H1 (cell line): ENCODE measurements at regions not wholly inside any gene's neighbourhood (a gene's known extent, or its start where the extent isn't known, plus 50 kb on each side); places are given as distances from the start of the nearest gene placed in this dataset.

ENCODE experiments used
- CTCF ChIA-PET: fragments of 300-600 bp; sonication (Branson Sonifier 250); formaldehyde crosslinking; loops from one replicate; lab custom pipeline; 2021; ENCODE audit not compliant: partially characterized antibody; lab: Charles Lee
- POLR2A ChIA-PET: fragments of 300-600 bp; sonication (Branson Sonifier 250); formaldehyde crosslinking; loops from one replicate; lab custom pipeline; 2021; ENCODE audit warnings: inconsistent platforms; ENCODE audit not compliant: partially characterized antibody; lab: Charles Lee
- DNase-seq, 2 experiments: peaks; one replicate each; pipeline versions ENCODE4 v3.0.0 to v3.0.0-alpha.2; 2010 to 2022; ENCODE audit warnings: low spot score in 2 of 2, low read depth in 1 of 2, mixed read lengths in 1 of 2
- FAIRE-seq: peaks from 2 replicates; lab custom pipeline; 2011; peaks lifted over from hg19 to GRCh38; lab: Jason Lieb, UNC
- H2AFZ ChIP-seq: 2 replicates; pipeline ENCODE4 v1.8.1; 2012; ENCODE audit warnings: low read length, inconsistent platforms
- H2AK5ac ChIP-seq: 2 replicates; pipeline ENCODE4 v1.6.1; 2013; ENCODE audit warnings: low read depth, low read length
- H2BK120ac ChIP-seq: replicated peaks from 2 replicates; pipeline ENCODE3; 2013; ENCODE audit warnings: low read depth, low read length, inconsistent platforms
- H2BK12ac ChIP-seq: 2 replicates; pipeline ENCODE4 v1.6.1; 2013; ENCODE audit warnings: low read depth, low read length
- H2BK15ac ChIP-seq: 2 replicates; pipeline ENCODE4 v1.6.1; 2013; ENCODE audit warnings: low read length
- H2BK20ac ChIP-seq: 2 replicates; pipeline ENCODE4 v1.6.1; 2013; ENCODE audit warnings: low read length
- H2BK5ac ChIP-seq: 2 replicates; pipeline ENCODE4 v1.6.1; 2013; ENCODE audit warnings: low read depth, low read length
- H3K14ac ChIP-seq: 2 replicates; pipeline ENCODE4 v1.6.1; 2013; ENCODE audit warnings: inconsistent platforms; ENCODE audit not compliant: insufficient read length
- H3K18ac ChIP-seq: 2 replicates; pipeline ENCODE4 v1.6.1; 2013; ENCODE audit warnings: low read length; ENCODE audit errors: extremely low read depth
- H3K23ac ChIP-seq: 2 replicates; pipeline ENCODE4 v1.6.1; 2013; ENCODE audit warnings: inconsistent platforms; ENCODE audit not compliant: insufficient read length
- H3K23me2 ChIP-seq: 2 replicates; pipeline ENCODE4 v1.6.1; 2013; ENCODE audit warnings: low read depth, low read length
- H3K27ac ChIP-seq: 2 replicates; pipeline ENCODE4 v1.6.1; 2011; ENCODE audit warnings: low read depth, low read length, inconsistent platforms
- H3K27me3 ChIP-seq, 4 experiments: replicated peaks in 1 of 4; 1 replicate in 1 of 4; 2 replicates in 3 of 4; pipeline versions ENCODE4 v1.6.1 to v1.8.1; 2011 to 2013; ENCODE audit warnings: low read length in 3 of 4, mild to moderate bottlenecking in 3 of 4, inconsistent platforms in 2 of 4, mixed read lengths in 2 of 4, moderate library complexity in 1 of 4; ENCODE audit not compliant: control insufficient read depth in 3 of 4, insufficient read depth in 3 of 4; ENCODE audit errors: extremely low read depth in 1 of 4
- H3K36me3 ChIP-seq, 4 experiments: 2 replicates each; pipeline versions ENCODE4 v1.6.1 to v1.8.1; 2011 to 2013; ENCODE audit warnings: mild to moderate bottlenecking in 4 of 4, low read length in 3 of 4, moderate library complexity in 2 of 4, control low read depth in 1 of 4, inconsistent platforms in 1 of 4; ENCODE audit not compliant: insufficient read depth in 4 of 4, control insufficient read depth in 2 of 4
- H3K4ac ChIP-seq: replicated peaks from 2 replicates; pipeline ENCODE3; 2013; ENCODE audit warnings: low read length, low read depth, mixed read lengths, inconsistent platforms; ENCODE audit not compliant: insufficient read length
- H3K4me1 ChIP-seq, 4 experiments: replicated peaks in 1 of 4; 1 replicate in 1 of 4; 2 replicates in 3 of 4; pipeline versions ENCODE4 v1.6.1 to v1.8.1; 2011 to 2013; ENCODE audit warnings: low read length in 3 of 4, inconsistent platforms in 2 of 4, mixed read lengths in 1 of 4; ENCODE audit not compliant: insufficient read depth in 4 of 4, control insufficient read depth in 3 of 4
- H3K4me2 ChIP-seq, 2 experiments: 2 replicates each; pipeline versions ENCODE4 v1.6.1 to v1.8.1; 2011 to 2013; ENCODE audit warnings: low read depth in 2 of 2, low read length in 2 of 2, control low read depth in 1 of 2, inconsistent platforms in 1 of 2, mild to moderate bottlenecking in 1 of 2; ENCODE audit not compliant: insufficient read depth in 1 of 2
- H3K4me3 ChIP-seq, 4 experiments: fragments of 200-600, 300-600 bp in 1 of 4; sonication (generic), shearing (Covaris generic), sonication (Bioruptor Twin) in 1 of 4; 2 replicates each; pipeline versions ENCODE4 v1.5.1 to v1.8.1; 2011 to 2016; ENCODE audit warnings: low read length in 4 of 4, low read depth in 3 of 4, control low read depth in 2 of 4, inconsistent platforms in 2 of 4, mild to moderate bottlenecking in 2 of 4, mixed read lengths in 1 of 4, moderate library complexity in 1 of 4; ENCODE audit not compliant: insufficient read depth in 2 of 4; ENCODE audit errors: extremely low read depth in 1 of 4
- H3K56ac ChIP-seq: replicated peaks from 2 replicates; pipeline ENCODE3; 2013; ENCODE audit warnings: low read depth, mild to moderate bottlenecking, mixed read lengths, low read length, inconsistent platforms; ENCODE audit not compliant: insufficient read length
- H3K79me1 ChIP-seq: 2 replicates; pipeline ENCODE4 v1.6.1; 2013; ENCODE audit warnings: low read depth, low read length, control low read depth
- H3K79me2 ChIP-seq, 2 experiments: 2 replicates each; pipeline versions ENCODE4 v1.6.1 to v1.8.1; 2012 to 2013; ENCODE audit warnings: low read length in 2 of 2, mild to moderate bottlenecking in 2 of 2, inconsistent platforms in 1 of 2; ENCODE audit not compliant: insufficient read depth in 2 of 2, control insufficient read depth in 1 of 2
- H3K9ac ChIP-seq, 4 experiments: replicated peaks in 1 of 4; 1 replicate in 1 of 4; 2 replicates in 3 of 4; pipeline versions ENCODE4 v1.6.1 to v1.8.1; 2011 to 2013; ENCODE audit warnings: low read depth in 3 of 4, low read length in 3 of 4, control low read depth in 2 of 4, mild to moderate bottlenecking in 2 of 4, moderate library complexity in 2 of 4, inconsistent platforms in 1 of 4; ENCODE audit errors: extremely low read depth in 1 of 4
- H3K9me3 ChIP-seq, 2 experiments: 2 replicates each; pipeline versions ENCODE4 v1.6.1 to v1.8.1; 2012 to 2013; ENCODE audit warnings: mild to moderate bottlenecking in 2 of 2, moderate library complexity in 2 of 2, control low read depth in 1 of 2, inconsistent platforms in 1 of 2, low read depth in 1 of 2, low read length in 1 of 2, mixed read lengths in 1 of 2; ENCODE audit not compliant: insufficient read depth in 2 of 2
- H4K20me1 ChIP-seq, 2 experiments: replicated peaks in 1 of 2; 2 replicates each; pipeline versions ENCODE3 to v1.8.1; 2011 to 2013; ENCODE audit warnings: inconsistent platforms in 2 of 2, low read length in 2 of 2, mild to moderate bottlenecking in 1 of 2; ENCODE audit not compliant: insufficient read depth in 2 of 2, control insufficient read depth in 1 of 2
- H4K5ac ChIP-seq: 2 replicates; pipeline ENCODE4 v1.6.1; 2013; ENCODE audit warnings: low read length, low read depth, mixed read lengths, inconsistent platforms; ENCODE audit not compliant: insufficient read length
- H4K8ac ChIP-seq: 2 replicates; pipeline ENCODE4 v1.8.0; 2013; ENCODE audit warnings: mild to moderate bottlenecking, moderate library complexity, low read length, inconsistent platforms; ENCODE audit not compliant: insufficient read depth; ENCODE audit errors: extremely low read depth
- H4K91ac ChIP-seq: replicated peaks from 2 replicates; pipeline ENCODE3; 2013; ENCODE audit warnings: low read length, mixed read lengths, inconsistent platforms; ENCODE audit not compliant: insufficient read length
- TAF1 ChIP-seq: IDR thresholded peaks from 2 replicates; pipeline ENCODE4 v1.6.1; 2011; ENCODE audit warnings: mild to moderate bottlenecking, low read depth, low read length
- WGBS, 2 experiments: shearing (Covaris generic) in 1 of 2; methylation state at CpG; one replicate each; pipeline versions ENCODE4 v1.1.6 to v1.1.7; 2013 to 2015; ENCODE audit warnings: low lambda C conversion rate in 2 of 2, mixed read lengths in 2 of 2, inconsistent platforms in 1 of 2, low coverage in 1 of 2, missing lambda C conversion rate in 1 of 2; ENCODE audit not compliant: insufficient replicate concordance in 2 of 2, insufficient coverage in 1 of 2, insufficient read length in 1 of 2; ENCODE audit errors: extremely low coverage in 1 of 2, missing lambda C conversion rate in 1 of 2; 5-methylcytosine and 5-hydroxymethylcytosine counted together

DNA sequence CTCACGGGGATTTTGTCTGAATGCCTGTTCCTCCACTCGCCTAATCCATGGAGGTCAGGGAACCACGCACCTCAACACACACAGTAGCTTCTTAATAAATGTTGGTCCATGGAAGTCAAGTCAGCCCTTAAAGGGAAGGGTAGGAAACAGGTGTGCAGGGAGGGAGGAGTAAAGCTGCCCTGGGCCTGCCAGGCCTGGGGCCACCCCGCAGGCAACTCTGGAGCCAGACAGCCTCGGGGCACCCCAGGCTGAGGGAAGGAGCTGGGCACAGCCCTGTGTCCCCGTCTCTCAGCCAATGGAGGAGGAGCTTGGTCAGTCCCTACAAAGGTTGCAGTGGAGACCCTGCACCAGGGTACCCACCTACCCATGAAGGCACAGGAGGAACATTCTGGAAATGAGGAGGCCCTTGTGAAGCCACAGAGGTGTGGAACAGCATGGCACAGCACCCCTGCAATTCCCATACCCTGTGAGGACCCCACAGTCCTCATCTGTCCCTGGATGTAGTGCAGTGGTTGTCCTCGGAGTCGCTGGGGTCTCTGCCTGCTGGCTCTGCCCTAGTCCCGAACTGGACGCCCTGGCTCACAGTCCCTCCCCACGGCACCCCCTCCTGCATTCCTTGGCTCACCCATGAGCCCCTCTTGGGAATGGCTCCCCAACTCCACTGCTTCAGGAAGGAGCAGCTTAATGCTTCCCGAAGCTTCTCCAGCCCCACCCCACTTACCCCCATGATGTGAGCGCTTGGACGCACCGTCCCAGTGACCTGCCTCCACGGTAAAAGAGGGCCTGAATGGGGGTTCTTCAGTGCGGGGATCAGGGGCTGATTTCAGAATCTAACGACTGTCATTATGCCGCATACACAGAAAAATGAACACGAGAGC is 79.2 kb upstream of the INSIG1 start:
- no peaks in the 10 kb centered on the region for H3K9me3 ChIP-seq
- no peak overlapping the region for H2BK12ac ChIP-seq
- 0 out of 7 replicates have a peak, but pooled peaks cover 0 to 3% (median 0%) of the 10 kb centered on the region in 4 experiments for H3K27me3 ChIP-seq
- no peak overlapping the region for H4K5ac ChIP-seq
- no peaks in the 10 kb centered on the region for H3K79me2 ChIP-seq
- peaks cover 0 to 13% (median 6%) of the 10 kb centered on the region in 4 experiments; a peak in 6 of 7 replicates for H3K4me1 ChIP-seq
- no peak overlapping the region for H2BK120ac ChIP-seq
- no peak overlapping the region; the same call in 1 of the 2 replicates for H4K8ac ChIP-seq
- WGBS, 2 experiments = 91% methylated on average over 12 of the region's 20 CpGs; no CpG with 5 or more reads in 1 of the 2 experiments
- no peak overlapping the region for H3K27ac ChIP-seq
- H2AK5ac ChIP-seq = 0 out of 2 replicates have a peak overlapping the region, but pooled peaks have one; percentile 65
- no peak overlapping the region for H3K4ac ChIP-seq
- no peaks in the 10 kb centered on the region for H3K79me1 ChIP-seq
- no peak overlapping the region for H2BK15ac ChIP-seq
- H2BK20ac ChIP-seq = no peak overlapping the region
- H3K23me2 ChIP-seq = no peaks in the 10 kb centered on the region
- H3K18ac ChIP-seq = no peak overlapping the region
- CTCF ChIA-PET = interaction anchor here (1.0 to 2.5 kb wide), 7 partner anchors 9 to 154 kb away, joined by 3 to 6 read pairs (median 4); no protein-coding TSS in a partner anchor
- H3K36me3 ChIP-seq = no peaks in the 10 kb centered on the region
- DNase-seq (no peak), FAIRE-seq (no peak)
- H3K23ac ChIP-seq = no peak overlapping the region
- H3K9ac ChIP-seq = no peak overlapping the region
- no peak overlapping the region for H3K4me3 ChIP-seq
- no peak overlapping the region for H2AFZ ChIP-seq
- POLR2A ChIA-PET = no interaction called here
- no peak overlapping the region for H2BK5ac ChIP-seq
- no peak for TF ChIP-seq TAF1
- no peak overlapping the region for H4K91ac ChIP-seq
- H3K56ac ChIP-seq = no peak overlapping the region
- H3K4me2 ChIP-seq = no peak overlapping the region
- no peak overlapping the region for H3K14ac ChIP-seq
- H4K20me1 ChIP-seq = no peaks in the 10 kb centered on the region
